ENCODE measurements at regions not wholly inside any gene's neighbourhood (a gene's known extent, or its start where the extent isn't known, plus 50 kb on each side); places are given as distances from the start of the nearest gene placed in this dataset.

- no peak for TF ChIP-seq EZH2 (IDR thresholded peaks at IDR 0.05; ENCODE audit: low read length)
- TF ChIP-seq CTCF (optimal IDR thresholded peaks at IDR 0.05 in 1 of 3, IDR thresholded peaks at IDR 0.05 in 1 of 3, conservative IDR thresholded peaks at IDR 0.05 in 1 of 3; ENCODE audit: extremely low read depth in 1 of 3, insufficient read depth in 2 of 3, low read length in 3 of 3): no peak
These were observed 179.6 kb upstream of the THRB start for GRCh38 chr3:24674261-24674660.
